ENCODE measurements at regions not wholly inside any gene's neighbourhood (a gene's known extent, or its start where the extent isn't known, plus 50 kb on each side); places are given as distances from the start of the nearest gene placed in this dataset.

DNA sequence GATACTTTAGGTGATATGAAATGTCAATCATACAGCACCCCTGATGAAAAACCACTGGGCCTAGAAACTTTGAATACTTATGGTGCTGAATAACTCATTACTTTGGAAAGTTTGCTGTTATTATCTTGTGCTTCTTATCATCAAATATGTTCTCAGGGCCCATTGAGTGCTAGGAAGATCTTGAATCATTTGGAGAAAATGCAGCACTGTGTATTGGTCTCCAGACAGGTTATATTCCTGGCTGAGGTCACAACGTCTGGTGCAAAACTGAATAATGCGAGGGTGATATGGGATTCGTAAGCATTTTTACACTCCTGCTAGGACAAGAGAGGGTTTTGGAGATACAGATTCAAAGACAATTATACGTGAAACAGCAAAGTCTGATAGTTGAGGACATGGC lies 249.4 kb upstream of the TNC start:
- no peak for DNase-seq (ENCODE audit: low read depth)

DNA sequence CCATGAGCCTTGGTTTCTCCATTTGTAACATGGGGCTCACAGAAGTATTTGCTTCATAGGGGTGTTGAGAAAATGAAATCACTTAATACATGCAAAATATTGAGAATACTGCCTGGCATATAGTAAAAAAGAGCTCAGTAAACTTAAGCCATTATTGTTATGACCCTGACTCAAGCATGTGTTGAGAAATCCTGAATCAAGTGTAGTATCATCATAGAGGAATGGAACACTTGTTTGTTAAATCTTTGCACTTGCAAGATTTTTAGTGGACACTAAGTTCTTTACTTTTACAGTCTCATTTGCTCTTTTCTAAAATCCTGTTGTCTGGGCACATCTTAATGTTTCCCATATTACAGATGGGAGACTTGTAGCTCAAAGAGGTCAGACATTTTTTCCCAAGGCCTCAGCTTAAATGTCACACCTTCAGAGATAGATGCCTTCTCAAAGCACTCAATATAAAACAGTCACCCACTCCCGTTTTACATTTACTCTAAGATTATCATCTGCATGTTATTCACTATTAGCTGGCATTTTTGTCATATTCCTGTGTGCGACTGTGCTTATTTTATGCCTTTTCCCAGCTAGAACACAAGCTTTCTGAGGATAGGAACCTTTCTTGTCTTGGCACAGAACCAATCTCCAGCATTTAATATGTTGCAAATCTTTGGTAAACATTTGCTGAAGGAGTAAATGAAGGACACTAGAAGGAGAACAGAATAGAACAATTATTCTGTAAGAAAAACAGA lies 250.0 kb upstream of the TNC start:
- DNase-seq (ENCODE audit: low read depth) = no peak

DNA sequence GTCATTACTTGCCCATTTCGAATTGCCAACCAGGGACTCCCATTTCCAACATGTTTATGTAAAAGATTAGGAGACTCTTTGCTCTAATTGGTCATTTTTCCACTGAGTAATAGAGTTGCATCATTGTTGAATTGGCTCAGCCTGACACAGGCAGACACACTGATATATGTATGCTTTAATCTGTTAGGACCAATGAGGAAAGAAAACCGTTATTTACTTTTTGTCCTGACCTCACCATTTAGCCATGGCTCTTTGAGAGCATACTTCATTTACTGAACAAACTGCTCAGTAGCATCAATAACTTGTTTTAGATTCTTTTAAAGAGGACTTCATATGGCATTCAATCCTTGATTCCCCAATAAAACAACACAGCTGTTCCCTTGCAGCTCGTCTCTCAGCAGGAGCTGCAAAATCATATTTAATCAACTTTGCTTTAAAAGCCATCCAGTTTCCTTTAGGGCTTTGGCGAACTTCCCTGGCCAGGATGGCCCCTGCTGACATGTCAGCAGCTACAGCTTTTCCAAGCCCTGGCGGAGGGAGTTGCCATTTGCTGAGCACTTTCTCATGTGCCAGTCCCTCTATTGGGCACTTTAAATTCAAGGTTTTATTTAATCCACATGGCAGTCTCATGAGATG lies 251.5 kb upstream of the TNC start:
- no peak for DNase-seq (ENCODE audit: low read depth)

- peak; percentile 91 for DNase-seq (ENCODE audit: low read depth)
Measured at GRCh38 chr9:115373000-115373709, 255.2 kb upstream of the TNC start.

DNA sequence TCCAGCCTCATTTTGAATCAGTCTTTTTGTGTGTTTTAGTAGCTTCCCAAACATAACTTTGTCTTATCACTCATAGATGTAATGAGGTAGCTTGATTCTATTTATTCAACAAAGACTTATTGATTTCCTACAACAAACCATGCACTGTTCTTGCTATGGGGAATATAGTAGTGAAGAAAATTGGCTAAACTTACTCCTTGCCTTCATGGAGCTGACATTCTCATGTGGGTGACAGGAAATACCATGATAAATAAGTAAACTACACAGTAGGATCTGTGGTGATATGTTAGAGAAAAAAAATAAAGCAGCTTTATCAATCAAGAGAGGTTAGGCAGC lies 255.7 kb upstream of the TNC start:
- no peak for DNase-seq (ENCODE audit: low read depth)

DNA sequence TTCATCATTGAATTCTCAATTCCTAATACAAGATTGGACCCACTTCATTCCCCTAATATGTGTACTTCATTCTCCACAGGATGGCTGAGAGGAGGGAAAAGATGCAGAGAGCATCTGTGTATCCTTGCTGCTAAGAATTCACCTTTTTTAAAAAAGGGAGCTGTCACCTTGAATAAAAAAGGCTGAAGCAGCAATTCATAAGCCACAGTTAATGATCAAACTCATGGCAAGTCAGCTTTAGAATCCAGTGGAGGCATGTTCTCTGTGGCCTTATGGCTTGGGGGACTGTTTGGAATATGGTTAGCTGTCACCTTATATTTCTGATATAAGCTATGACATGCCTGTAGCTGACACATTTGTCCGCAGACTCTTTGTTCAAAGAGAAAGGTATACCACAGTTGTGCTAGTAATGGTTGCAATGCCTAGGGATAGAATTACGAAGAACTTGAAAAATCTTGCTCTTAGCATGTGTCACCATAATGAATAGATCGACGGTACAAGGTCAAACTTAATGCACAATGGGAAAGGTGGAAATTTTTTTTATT lies 256.8 kb upstream of the TNC start:
- no peak for DNase-seq (ENCODE audit: low read depth)

DNA sequence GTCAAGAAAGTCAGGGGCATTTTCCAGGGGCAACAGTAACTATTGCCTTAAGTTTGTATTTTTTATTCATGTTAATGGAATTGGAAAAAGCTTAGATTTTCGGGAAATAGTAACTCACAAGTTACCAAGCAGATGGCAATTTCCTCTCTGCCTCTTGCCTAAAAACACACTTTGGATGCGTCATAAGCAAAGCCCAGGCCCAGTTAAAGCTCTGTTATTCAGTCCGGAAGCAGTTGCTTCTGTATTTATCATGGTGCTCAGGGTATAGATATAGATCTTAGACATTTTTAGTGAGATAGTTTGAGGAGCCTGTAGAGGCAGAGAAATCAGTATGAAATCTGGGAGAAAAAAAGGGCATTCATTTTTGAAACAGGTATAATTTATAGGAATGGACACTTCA lies 260.3 kb upstream of the TNC start:
- DNase-seq (ENCODE audit: low read depth) = no peak

DNA sequence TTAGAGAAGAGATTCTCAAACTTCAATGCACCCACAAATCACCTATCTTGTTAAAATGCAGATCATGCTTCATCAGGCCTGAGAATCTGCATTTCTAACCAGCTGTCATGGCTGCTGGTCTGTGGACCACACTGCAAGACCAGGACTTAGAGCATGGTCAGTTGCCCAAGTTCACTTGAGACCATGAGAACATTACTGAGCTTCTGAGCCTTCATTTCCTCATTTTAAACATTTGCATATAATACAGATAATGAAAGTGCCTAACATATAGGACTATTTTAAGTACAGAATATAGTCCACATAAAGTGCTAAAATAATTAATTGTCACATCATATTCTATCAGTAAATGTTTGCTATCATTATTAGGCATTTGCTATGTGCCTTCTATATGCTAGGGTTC lies 260.8 kb upstream of the TNC start:
- no peak for DNase-seq (ENCODE audit: low read depth)

GRCh38 chr9:115379719-115380118 lies 261.8 kb upstream of the TNC start:
- no peak for DNase-seq (ENCODE audit: low read depth)

DNA sequence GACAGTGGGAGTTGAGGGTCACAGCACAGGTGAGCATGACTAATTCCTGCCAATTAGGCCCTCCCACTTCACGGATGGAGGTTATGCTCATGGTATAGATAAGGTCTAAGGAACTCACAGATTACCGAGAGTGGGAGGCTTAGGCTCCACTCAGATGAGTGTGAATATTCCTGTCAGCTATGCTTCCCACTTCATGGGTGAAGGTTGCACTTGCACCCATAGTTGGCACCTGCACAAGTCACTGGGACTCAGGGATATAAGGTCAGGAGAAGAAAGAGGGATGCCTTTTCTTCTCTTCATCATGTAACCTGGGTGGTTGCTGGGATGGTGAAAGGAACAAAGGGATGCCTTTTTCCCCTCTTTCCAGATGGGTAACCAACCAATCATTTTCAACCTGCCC lies 264.9 kb upstream of the TNC start:
- DNase-seq (ENCODE audit: low read depth) = no peak

DNA sequence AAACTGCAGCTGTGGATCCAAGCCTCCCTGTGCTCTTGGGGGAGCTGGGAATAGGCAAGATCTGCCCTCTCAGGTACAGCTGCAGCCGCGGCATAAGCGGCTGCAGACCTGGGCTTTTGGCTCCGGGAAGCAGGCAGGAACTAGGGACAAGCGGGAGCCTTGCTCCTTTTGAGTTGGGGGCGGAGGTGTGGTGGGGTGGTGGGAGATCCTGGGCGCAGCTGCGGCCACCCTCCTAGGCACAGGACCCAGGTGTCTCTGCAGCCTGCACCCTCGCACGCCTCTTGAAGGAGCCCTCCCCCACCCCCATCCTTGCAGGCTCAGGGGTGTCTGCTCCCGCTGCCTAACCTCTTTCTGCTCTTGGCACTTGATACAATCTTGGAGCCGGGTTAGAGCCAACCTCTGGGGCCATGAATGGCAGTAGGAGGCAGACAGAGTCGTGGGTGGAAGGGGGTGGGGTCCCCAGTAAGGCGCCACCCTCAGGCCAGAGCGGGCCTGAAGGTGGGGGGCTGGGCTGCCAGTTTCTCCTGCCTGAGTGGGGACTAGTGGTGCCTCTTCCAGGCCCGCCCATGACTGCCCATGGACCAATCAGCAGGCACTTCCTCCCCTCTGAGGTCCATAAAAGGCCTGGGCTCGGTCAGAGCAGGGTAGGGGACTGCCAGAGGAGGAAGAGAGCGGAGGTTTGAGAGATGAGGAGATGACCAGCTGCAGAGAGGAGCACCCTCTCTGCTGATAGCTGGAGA lies 267.6 kb upstream of the TNC start:
- DNase-seq (ENCODE audit: low read depth) = no peak

- DNase-seq (ENCODE audit: low read depth) = no peak
Measured at GRCh38 chr9:115386963-115387770, 269.2 kb upstream of the TNC start.

- no peak for DNase-seq (ENCODE audit: low read depth)
Measured at GRCh38 chr9:115391168-115391825, 273.3 kb upstream of the TNC start.

DNA sequence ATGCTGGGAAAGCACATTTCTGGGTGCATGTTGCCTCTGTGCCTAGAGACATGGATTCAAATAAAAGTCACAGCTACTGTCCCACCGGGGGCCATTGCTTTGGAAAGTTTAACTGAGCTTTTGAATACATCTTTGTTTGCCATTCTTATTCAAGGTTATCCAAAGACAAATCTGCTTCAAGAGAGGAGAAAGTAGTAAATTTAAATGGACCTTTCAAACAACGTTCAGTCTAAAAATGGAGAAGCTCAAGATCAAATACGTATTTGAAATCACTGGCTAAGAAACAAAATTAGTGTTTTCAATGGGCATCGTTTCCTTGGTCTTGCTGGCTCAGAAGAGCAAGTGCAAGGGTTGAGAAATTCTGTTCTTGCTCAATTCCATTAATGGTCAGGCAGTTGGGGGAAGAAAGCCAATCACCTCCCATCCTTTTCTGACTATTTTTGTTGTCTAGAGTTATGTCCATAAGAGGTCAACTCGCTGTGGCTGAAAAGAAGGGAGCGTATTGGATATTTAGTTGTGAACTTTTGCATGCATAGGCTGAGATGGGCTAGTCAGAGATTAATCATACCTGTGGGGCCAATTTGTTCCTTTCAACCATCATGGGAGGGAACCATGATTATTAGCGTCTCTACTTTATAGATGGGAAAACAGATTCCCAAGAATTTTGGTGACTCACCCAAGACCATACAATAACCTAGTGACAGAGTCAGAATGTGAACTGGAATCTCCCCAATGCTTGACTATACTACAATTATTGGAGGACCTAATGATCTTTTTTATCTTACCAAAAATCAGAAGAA lies 276.2 kb upstream of the TNC start:
- no peak for DNase-seq (ENCODE audit: low read depth)

GRCh38 chr9:115395511-115396021 lies 277.6 kb upstream of the TNC start:
- DNase-seq (ENCODE audit: low read depth) = no peak

GRCh38 chr9:115396071-115396529 lies 278.1 kb upstream of the TNC start:
- no peak for DNase-seq (ENCODE audit: low read depth)

- no peak for DNase-seq (ENCODE audit: low read depth)
Measured at GRCh38 chr9:115397591-115398312, 279.8 kb upstream of the TNC start.

GRCh38 chr9:115398313-115398650 lies 280.3 kb upstream of the TNC start:
- DNase-seq (ENCODE audit: low read depth) = no peak

GRCh38 chr9:115398996-115399395 lies 281.0 kb upstream of the TNC start:
- no peak for DNase-seq (ENCODE audit: low read depth)

Measured in HS-27A (cell line).